Ecto neural progenitor cell (in vitro differentiated cells): ENCODE measurements at regions not wholly inside any gene's neighbourhood (a gene's known extent, or its start where the extent isn't known, plus 50 kb on each side); places are given as distances from the start of the nearest gene placed in this dataset.

Experiments used
- DNase-seq: peaks from one replicate; pipeline ENCODE4 v3.0.0-alpha.2; 2018; ENCODE audit warnings: low spot score

- DNase-seq = no peak
Measured at GRCh38 chr5:174159327-174160114, 114.0 kb downstream of the NSG2 start.

DNA sequence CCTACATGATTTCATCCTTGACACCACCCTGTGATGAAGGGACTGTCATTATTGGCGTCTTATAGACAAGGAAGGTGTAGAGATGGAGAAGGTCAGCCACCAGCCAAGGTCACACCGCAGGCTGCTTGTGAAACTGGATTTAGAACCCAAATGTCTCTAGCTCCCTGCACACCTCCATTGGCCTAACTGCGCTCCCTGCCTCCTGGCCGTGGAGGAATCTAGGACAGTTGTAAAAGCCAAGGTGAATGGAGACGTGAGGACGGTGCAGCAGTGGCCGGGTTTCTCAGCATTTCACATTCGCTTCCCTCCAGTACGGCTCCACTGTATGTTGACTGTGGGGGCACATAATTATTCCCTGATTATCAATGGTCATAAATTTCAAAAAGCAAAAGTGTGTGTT is 119.9 kb downstream of the NSG2 start:
- no peak for DNase-seq

DNA sequence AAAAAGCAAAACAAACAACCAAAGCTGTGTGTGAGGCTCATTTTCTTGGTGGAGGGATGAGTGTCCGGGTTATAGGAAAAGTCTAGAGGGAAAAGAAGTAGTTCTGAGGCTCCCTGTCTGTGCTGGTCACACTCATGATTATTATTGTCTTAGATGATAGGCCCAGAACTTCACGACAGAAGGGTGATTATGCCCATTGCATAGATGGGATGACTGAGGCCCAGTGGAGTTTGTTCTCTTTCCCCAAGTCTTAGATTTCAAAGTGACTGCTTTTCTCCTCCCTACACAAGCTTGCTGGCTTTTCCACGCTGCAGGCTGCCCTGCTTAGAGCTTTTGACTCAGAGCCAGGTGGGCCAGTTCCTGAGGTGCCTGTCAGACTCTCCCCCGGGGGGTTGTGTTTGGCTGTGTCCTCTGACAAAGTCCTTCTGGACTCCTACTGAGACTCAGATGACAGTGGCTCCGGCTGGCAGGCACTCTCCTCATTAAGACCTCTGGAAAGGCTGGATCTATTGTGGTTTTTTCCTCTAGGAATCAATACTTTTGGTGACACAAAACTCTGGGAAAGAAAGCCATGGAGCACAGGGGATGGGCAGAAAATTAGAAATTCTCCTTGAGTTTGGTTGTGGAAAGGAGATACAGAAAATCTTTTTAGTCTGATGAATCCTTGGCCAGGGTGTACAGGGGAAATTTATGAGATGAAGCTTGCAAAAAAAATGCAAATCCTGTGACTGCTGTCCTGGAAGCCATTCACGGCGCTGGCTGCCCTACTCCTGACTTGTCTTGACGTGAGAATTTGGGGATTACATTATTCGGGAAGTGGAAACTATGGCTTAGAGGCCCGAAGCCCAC is 120.9 kb downstream of the NSG2 start:
- no peak for DNase-seq

- no peak for DNase-seq
Measured at GRCh38 chr5:174167080-174167910, 121.8 kb downstream of the NSG2 start.

DNA sequence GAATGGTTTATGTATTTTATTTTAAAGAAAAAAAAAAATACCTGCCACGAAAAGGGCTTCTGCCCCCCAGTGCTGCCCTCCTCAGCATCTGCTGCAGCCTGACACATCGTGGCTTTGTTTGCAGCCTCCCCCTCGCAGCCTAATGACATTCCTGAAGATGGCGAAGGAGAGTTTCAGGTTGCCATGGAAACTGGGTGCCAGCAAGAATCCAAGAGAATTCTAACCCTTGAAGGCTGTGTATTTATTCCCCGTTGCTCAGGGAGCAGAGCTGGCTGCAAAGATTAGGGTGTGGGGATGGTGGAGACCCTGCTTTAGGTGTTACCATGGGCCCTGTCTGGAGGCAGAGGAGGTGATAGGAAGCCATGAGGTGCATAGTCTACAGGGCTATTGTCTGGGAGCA is 126.6 kb downstream of the NSG2 start:
- DNase-seq = peak; percentile 75

- peak; percentile 38 for DNase-seq
Measured at GRCh38 chr5:174172566-174172965, 127.1 kb downstream of the NSG2 start.

DNA sequence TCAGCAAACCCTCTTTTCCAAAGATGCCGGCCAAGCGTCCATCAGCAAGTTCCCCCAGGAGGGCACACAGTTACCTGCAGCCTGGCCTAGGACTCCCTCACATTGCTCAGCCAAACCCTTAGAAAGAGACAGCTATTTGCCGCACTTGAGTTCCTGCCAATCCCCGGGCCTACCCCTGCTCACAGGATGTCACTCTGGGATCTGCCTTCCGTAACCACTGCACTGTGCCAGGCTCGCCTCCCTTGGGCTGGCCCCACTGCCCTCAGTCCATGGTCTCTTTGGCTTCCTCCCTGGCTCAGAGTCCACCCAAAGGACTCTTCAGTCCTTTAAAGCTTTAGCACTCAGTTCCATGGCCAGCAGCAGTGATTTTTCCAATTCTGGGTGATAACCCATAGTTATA is 128.3 kb downstream of the NSG2 start:
- peak; percentile 32 for DNase-seq

DNA sequence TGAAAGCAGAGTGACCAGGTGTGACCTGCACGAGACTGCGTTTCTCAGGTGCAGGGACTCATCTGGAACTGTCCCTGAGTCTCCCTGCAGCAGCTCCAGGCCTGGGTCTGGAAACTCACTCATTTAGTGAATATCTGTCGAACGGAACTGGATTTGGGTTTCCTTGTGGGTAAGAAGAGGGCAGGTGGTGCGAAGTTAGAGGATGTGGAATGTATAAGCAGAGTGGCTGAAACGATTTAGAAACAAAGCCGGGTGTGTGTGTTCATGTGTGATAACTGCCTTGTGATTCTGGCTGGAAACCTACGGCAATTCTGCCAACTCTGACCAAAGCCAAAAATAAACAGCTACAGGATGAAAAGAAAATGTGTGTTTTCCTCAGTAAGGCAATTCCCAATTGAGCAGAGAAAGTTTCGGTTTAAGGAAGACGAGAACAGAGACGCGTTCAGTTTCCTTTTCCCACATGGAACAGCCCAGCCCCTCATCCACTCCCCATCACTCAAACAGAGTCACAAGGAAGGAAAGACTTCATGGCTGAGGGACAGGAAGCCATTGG is 130.3 kb downstream of the NSG2 start:
- peak; percentile 25 for DNase-seq

GRCh38 chr5:174176511-174176910 is 131.0 kb downstream of the NSG2 start:
- DNase-seq = peak; percentile 21

- DNase-seq = peak; percentile 26
Measured at GRCh38 chr5:174177531-174177930, 132.0 kb downstream of the NSG2 start.

DNA sequence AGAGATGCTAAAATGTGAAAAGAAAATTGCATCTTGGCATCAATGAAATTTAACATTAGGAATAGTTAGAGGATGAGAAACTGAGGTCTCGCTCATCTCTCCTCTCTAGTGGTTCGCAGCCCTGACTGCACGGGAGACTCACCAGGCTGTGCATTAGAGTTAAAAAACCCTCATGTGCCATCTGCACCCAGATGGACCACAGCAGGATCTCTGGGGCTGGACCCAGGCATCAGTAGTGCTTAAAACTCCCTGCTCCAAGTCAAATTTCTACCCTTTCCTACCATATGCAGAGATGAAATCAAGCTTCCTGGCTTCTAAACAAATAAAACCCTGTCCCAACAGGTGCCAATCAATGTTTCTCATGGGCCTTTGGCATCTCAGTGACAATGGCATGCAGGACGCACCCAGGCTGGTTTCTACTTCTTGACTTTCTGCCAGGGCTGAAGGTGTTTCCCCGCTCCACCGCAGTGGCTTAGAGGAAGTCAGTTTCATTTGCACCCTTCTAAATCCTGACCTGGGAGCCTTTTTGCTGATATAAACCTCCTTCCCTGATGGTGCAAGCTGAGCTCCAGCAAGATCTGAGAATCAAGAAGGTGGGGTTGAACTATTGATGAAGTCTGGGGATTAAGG is 132.6 kb downstream of the NSG2 start:
- DNase-seq = no peak

DNA sequence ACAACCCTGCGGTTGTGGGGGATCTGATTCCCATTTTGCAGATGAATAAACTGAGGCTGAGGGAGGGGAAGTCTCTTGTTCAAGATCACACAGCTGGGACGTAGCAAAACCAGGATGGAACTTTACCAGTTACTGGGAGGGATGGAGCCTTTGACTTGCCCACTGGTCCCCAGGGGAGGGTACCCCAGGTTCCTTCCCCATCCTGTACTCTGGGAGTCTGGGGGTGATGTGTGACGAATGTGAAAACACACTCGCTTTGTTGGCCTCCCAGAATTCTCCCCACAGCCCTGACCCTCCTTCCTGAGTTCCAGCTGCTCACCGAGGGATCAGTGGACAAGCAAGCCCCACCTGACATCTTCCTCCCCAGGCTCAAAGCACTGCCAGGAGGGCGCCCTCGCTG is 135.1 kb downstream of the NSG2 start:
- no peak for DNase-seq

DNA sequence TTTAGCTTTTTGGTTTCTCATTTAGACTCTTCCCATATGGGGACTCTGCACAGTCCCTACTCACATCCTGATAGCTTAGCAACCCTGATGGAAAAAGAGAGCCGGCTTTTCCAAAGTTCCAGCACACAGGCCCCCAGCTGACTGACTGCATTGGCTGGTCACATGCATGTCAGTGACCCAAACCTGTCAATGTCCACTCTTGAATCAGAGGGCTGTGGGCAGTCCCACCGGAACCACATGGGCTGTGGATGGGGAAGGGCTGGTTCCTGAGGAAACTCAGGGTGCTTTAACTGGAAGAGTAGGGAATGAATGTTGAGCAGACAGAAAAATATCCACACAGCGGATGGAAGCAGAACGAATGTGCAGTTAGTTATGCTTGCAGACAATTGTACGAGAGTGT is 136.6 kb downstream of the NSG2 start:
- no peak for DNase-seq

DNA sequence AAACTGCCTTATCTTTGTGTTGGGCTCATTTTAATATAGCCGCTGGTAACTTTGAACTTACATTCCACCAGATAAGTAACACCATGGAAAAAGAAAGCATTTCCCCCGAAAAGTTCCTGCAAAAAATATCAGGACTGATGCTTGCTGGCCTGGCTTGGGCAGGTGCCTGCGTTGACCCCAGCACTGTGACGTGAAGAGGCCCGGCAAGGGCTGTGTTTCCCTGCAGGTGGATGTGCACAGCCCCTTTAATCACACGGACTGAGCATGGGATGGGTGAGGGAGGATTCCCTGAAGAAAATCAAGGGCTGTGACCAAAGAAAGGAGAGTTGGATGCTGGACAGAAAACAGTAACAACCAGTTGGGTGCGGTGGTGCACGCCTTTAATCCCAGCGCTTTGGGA is 138.2 kb downstream of the NSG2 start:
- no peak for DNase-seq

DNA sequence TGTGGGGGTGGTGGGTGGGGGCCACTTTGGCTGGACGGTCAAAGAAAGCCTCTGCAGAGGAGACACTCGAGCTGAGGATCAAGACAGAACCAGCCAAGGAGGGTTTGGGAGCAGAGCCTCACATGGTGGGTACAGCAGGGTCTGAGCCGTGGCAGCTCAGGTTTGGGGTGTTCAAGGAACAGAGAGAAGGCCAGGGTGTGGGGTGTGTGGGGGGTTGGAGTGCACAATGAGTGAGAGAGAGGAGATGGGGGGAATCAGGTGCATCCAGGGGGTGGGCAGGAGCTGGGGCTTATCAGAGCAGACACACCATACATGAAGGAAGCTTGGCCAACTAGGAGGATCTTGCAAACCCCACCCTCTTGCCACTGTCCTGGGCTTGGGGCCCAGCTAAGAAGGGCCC is 140.0 kb downstream of the NSG2 start:
- DNase-seq = no peak

- DNase-seq = no peak
Measured at GRCh38 chr5:174186096-174186695, 140.7 kb downstream of the NSG2 start.

DNA sequence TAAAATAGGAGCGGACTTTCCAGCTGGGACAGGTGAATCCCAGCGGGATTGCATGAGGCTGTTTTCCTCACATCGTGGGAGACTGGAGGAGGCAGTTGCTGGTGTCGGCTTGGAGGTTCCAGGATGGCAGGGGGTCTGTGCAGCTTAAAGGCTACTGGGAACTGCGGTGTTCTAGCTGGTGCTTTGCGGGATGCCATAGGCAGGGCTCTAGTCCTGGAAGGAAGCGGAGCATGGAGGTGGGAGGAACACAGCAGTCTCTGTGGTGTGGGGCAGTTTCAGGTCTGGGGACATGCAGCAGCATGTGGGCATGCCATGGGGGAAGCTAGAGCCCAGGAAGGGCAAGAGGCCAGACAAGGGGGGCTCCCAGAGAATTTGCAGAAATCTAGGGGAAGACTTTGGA is 141.5 kb downstream of the NSG2 start:
- DNase-seq = peak; percentile 41

- no peak for DNase-seq
Measured at GRCh38 chr5:174187481-174187880, 142.0 kb downstream of the NSG2 start.

DNA sequence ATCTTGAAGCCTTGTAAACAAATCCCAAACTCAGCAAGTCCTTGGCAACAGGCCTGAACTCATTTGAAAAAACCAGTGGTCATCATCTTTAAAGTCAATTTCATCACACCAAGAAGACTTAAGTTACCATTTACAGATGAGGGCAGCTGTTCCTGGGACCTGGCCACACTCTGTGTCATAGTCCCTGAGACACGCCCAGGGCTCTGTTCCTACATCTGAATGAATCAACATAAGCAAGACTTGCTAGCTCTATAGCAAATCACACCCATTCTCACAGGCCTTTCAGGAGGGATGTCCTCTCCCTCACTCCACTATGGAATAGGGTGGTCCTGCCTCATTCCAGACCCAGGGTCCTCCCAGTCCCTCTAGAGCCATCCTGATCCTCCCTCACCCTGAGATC is 142.8 kb downstream of the NSG2 start:
- DNase-seq = no peak

GRCh38 chr5:174189654-174190541 is 144.4 kb downstream of the NSG2 start:
- DNase-seq = no peak
